ENCODE measurements at regions not wholly inside any gene's neighbourhood (a gene's known extent, or its start where the extent isn't known, plus 50 kb on each side); places are given as distances from the start of the nearest gene placed in this dataset.

DNA sequence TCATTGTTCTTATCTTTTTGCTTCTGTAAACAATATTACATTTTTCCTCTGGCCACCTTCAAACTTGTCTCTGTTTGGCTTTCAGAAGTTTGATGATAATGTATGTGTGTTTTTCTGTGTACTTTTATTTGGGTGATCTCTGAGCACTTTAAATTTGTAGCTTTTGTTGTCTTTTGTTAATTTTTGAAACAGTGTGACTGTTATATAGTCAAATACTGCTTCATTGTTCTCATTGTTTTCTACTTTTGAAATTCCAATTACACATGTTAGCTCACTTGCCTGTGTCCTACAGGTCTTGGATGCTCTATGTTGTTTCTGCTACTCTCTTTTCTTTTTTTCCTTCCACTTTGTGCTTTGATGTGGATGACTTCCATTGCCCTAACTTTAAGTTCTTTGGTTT lies 460.1 kb upstream of the KHDRBS2 start:
- TF ChIP-seq TARDBP (IDR thresholded peaks at IDR 0.05) (no peak), SP1 (IDR thresholded peaks at IDR 0.05) (no peak), FOXA1 (IDR thresholded peaks at IDR 0.05) (no peak), BHLHE40 (IDR thresholded peaks at IDR 0.05; ENCODE audit: borderline replicate concordance) (no peak), NFRKB (IDR thresholded peaks at IDR 0.05) (no peak), HDGF (IDR thresholded peaks at IDR 0.05; ENCODE audit: borderline replicate concordance) (no peak), FOXM1 (IDR thresholded peaks at IDR 0.05; ENCODE audit: borderline replicate concordance) (no peak)
